NCI-H1092 treated with DMSO at 0.1 percent for 48 hours (cell line): ENCODE measurements at regions not wholly inside any gene's neighbourhood (a gene's known extent, or its start where the extent isn't known, plus 50 kb on each side); places are given as distances from the start of the nearest gene placed in this dataset.

Experiments used
- DNase-seq: peaks from one replicate; lab custom pipeline; 2025; lab: John Stamatoyannopoulos, UW

- no peak for DNase-seq
Measured at GRCh38 chr9:79952401-79952800, 380.6 kb downstream of the TLE4 start.

GRCh38 chr9:79946712-79947111 is 374.9 kb downstream of the TLE4 start:
- DNase-seq, result no peak

- no peak for DNase-seq
Measured at GRCh38 chr9:79945495-79945894, 373.7 kb downstream of the TLE4 start.

- no peak for DNase-seq
Measured at GRCh38 chr9:79945016-79945415, 373.3 kb downstream of the TLE4 start.

GRCh38 chr9:79940919-79941318 is 369.2 kb downstream of the TLE4 start:
- no peak for DNase-seq

GRCh38 chr9:79939819-79940218 is 368.1 kb downstream of the TLE4 start:
- peak; percentile 40 for DNase-seq

GRCh38 chr9:79936336-79936735 is 364.6 kb downstream of the TLE4 start:
- DNase-seq, result no peak

- no peak for DNase-seq
Measured at GRCh38 chr9:79929285-79929684, 357.5 kb downstream of the TLE4 start.

GRCh38 chr9:79928661-79929223 is 357.0 kb downstream of the TLE4 start:
- peak; percentile 2 for DNase-seq

GRCh38 chr9:79925326-79925725 is 353.6 kb downstream of the TLE4 start:
- DNase-seq, result no peak

GRCh38 chr9:79924836-79925235 is 353.1 kb downstream of the TLE4 start:
- DNase-seq, result no peak

GRCh38 chr9:79917421-79917820 is 345.7 kb downstream of the TLE4 start:
- DNase-seq, result no peak

- DNase-seq, result no peak
Measured at GRCh38 chr9:79913867-79914266, 342.1 kb downstream of the TLE4 start.

- DNase-seq, result no peak
Measured at GRCh38 chr9:79912318-79913070, 340.7 kb downstream of the TLE4 start.

- no peak for DNase-seq
Measured at GRCh38 chr9:79911724-79912123, 340.0 kb downstream of the TLE4 start.

GRCh38 chr9:79902825-79903600 is 331.2 kb downstream of the TLE4 start:
- DNase-seq, result no peak

GRCh38 chr9:79900754-79901153 is 329.0 kb downstream of the TLE4 start:
- DNase-seq, result no peak

- DNase-seq, result no peak
Measured at GRCh38 chr9:79896390-79896980, 324.7 kb downstream of the TLE4 start.

GRCh38 chr9:79895232-79895631 is 323.5 kb downstream of the TLE4 start:
- DNase-seq, result no peak

- no peak for DNase-seq
Measured at GRCh38 chr9:79889369-79889768, 317.6 kb downstream of the TLE4 start.

GRCh38 chr9:79885093-79885857 is 313.5 kb downstream of the TLE4 start:
- DNase-seq, result no peak

GRCh38 chr9:79884546-79884945 is 312.8 kb downstream of the TLE4 start:
- no peak for DNase-seq
